Posterior vena cava (tissue), 2 donors: ENCODE measurements at regions not wholly inside any gene's neighbourhood (a gene's known extent, or its start where the extent isn't known, plus 50 kb on each side); places are given as distances from the start of the nearest gene placed in this dataset.
"Not testable (repeated sequence)": the region's sequence is repeated elsewhere in the genome, so short reads cannot be mapped to it uniquely, and the experiment has no call there.

Experiments
- DNase-seq: peaks from one replicate; pipeline ENCODE4 v3.0.0-alpha.2; 2020; ENCODE audit warnings: low spot score
- intact Hi-C, 2 donors: fragments of 100-400 bp; cut with DNase I; formaldehyde crosslinking; loops; one replicate each; pipeline versions ENCODE4 v1.14.1 to v1.14.2; 2022 to 2023
- donor health status: DM: yes; HTN: yes; CAD: no.
- donor health status: DM: yes; HTN: yes; CAD: no.

GRCh38 chr5:74536658-74537057 is 103.9 kb downstream of the ENC1 start:
- DNase-seq: no peak
- intact Hi-C loops: loop anchor here in 1 of 2 donors (10.0 kb wide), 1 partner anchor 152 kb away; no protein-coding TSS in a partner anchor

GRCh38 chr5:74535926-74536325 is 104.6 kb downstream of the ENC1 start:
- no peak for DNase-seq
- intact Hi-C loops: loop anchor here in 1 of 2 donors (10.0 kb wide), 1 partner anchor 151 kb away; no protein-coding TSS in a partner anchor

GRCh38 chr5:74534397-74535129 is 106.0 kb downstream of the ENC1 start:
- intact Hi-C loops: loop anchor here in 1 of 2 donors (10.0 kb wide), 1 partner anchor 150 kb away; no protein-coding TSS in a partner anchor
- DNase-seq: no peak

GRCh38 chr5:74530326-74531050 is 110.0 kb downstream of the ENC1 start:
- no peak for DNase-seq
- intact Hi-C loops: loop anchor here in 1 of 2 donors (10.0 kb wide), 1 partner anchor 146 kb away; no protein-coding TSS in a partner anchor

GRCh38 chr5:74529101-74529500 is 111.4 kb downstream of the ENC1 start:
- intact Hi-C loops: no loop called here
- no peak for DNase-seq

- intact Hi-C loops: no loop called here
- DNase-seq: no peak
Measured at GRCh38 chr5:74526111-74526510, 114.4 kb downstream of the ENC1 start.

GRCh38 chr5:74524767-74525166 is 115.8 kb downstream of the ENC1 start:
- intact Hi-C loops, DNase-seq: not testable (repeated sequence)

GRCh38 chr5:74523698-74524097 is 116.8 kb downstream of the ENC1 start:
- intact Hi-C loops, DNase-seq: not testable (repeated sequence)

- intact Hi-C loops, DNase-seq: not testable (repeated sequence)
Measured at GRCh38 chr5:74522838-74523237, 117.7 kb downstream of the ENC1 start.

- DNase-seq: no peak
- intact Hi-C loops: no loop called here
Measured at GRCh38 chr5:74521401-74521800, 119.1 kb downstream of the ENC1 start.

GRCh38 chr5:74519679-74520078 is 120.8 kb downstream of the ENC1 start:
- intact Hi-C loops: no loop called here

GRCh38 chr5:74519161-74519571 is 121.4 kb downstream of the ENC1 start:
- intact Hi-C loops: no loop called here
- no peak for DNase-seq

More at GRCh38 chr5:74519679-74520078, 120.8 kb downstream of the ENC1 start:
- DNase-seq: no peak

- no peak for DNase-seq
- intact Hi-C loops: no loop called here
Measured at GRCh38 chr5:74517700-74518099, 122.8 kb downstream of the ENC1 start.

- DNase-seq: no peak
- intact Hi-C loops: no loop called here
Measured at GRCh38 chr5:74516211-74516636, 124.3 kb downstream of the ENC1 start.

GRCh38 chr5:74514888-74515551 is 125.5 kb downstream of the ENC1 start:
- intact Hi-C loops: no loop called here
- DNase-seq: no peak

- DNase-seq, intact Hi-C loops: not testable (repeated sequence)
Measured at GRCh38 chr5:74511770-74512169, 128.8 kb downstream of the ENC1 start.

- intact Hi-C loops: no loop called here
- DNase-seq: no peak
Measured at GRCh38 chr5:74510476-74511075, 130.0 kb downstream of the ENC1 start.

- intact Hi-C loops: no loop called here
Measured at GRCh38 chr5:74507370-74508005, 133.0 kb downstream of the ENC1 start.

GRCh38 chr5:74506119-74506518 is 134.4 kb downstream of the ENC1 start:
- no peak for DNase-seq
- intact Hi-C loops: no loop called here

More at GRCh38 chr5:74507370-74508005, 133.0 kb downstream of the ENC1 start:
- DNase-seq: no peak
